GM20000 (cell line): ENCODE measurements at regions not wholly inside any gene's neighbourhood (a gene's known extent, or its start where the extent isn't known, plus 50 kb on each side); places are given as distances from the start of the nearest gene placed in this dataset.

Experiments
- DNase-seq: peaks from one replicate; pipeline ENCODE4 v3.0.0; 2012; ENCODE audit warnings: low spot score
- TF ChIP-seq, protein P1 (sequence below): IDR thresholded peaks from 2 replicates; pipeline ENCODE4 v1.5.1; 2012; ENCODE audit warnings: mild to moderate bottlenecking, control low read depth; ENCODE audit errors: extremely low read depth, missing control alignments

DNA sequence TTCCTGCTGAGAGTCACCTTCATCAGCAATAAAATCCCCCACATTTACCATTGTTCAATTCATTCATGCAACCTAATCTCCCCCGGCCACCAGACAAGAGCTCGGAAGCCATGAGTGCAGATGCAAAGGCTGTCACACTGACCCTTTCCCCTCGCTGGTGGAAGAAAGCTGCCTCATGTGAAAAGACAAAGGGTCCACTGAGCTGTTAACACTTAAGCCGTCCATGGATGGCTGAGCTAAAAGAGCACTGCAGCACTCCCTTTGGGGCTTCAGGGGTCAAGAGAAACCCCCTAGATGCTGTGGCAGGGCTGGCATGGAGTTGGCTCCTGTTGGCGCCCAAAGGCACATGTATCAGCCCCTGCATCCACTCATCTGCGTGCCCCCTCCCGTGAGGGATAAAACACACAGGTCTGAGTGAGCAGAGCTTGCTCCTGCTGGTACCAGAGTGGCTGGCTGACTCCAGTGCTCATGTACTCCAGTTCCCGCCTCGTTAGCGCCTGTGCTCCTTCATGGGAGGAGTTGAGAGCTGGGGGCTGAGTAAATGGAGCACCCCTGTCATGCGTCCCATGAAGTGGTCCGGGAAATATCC lies 216.5 kb downstream of the PDHA2 start:
- TF ChIP-seq, protein P1, sequence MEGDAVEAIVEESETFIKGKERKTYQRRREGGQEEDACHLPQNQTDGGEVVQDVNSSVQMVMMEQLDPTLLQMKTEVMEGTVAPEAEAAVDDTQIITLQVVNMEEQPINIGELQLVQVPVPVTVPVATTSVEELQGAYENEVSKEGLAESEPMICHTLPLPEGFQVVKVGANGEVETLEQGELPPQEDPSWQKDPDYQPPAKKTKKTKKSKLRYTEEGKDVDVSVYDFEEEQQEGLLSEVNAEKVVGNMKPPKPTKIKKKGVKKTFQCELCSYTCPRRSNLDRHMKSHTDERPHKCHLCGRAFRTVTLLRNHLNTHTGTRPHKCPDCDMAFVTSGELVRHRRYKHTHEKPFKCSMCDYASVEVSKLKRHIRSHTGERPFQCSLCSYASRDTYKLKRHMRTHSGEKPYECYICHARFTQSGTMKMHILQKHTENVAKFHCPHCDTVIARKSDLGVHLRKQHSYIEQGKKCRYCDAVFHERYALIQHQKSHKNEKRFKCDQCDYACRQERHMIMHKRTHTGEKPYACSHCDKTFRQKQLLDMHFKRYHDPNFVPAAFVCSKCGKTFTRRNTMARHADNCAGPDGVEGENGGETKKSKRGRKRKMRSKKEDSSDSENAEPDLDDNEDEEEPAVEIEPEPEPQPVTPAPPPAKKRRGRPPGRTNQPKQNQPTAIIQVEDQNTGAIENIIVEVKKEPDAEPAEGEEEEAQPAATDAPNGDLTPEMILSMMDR, result no peak
- DNase-seq, result no peak

DNA sequence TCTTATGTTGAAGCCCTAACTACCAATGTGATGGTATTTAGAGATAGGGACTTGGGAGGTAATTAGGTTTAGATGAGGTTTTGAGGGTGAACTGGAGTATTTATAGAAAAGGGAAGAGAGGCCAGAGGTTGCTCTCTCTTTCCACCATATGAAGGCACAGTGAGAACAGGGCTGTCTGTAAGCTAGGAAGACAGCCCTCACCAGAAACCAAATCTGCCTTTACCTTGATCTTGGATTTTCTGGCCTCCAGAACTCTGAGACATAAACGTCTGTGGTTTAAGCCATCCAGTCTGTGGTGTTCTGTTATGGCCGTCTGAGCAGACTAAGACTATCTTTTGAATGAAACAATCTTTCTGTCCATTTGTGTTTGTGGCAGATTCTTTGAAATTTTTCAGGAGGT lies 223.7 kb downstream of the PDHA2 start:
- TF ChIP-seq, protein P1, result no peak
- DNase-seq, result no peak

DNA sequence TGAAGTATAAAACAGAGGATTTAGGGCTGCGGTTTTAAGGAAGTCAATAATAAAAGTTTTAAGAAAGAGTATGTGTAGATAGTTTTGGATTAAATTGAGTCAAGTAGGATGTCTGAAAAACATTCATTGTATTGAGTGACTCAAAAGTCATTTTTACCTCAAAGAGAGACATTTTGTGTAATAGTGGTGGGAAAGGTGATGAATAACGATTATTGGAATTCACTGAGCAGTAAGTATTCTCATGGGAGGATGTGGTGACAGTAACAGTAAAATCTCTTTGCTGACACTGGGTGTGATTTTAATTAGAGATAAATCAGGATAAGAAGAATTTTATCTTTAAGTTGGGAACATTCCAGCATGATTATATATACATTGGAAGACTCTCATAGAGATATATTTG lies 233.6 kb downstream of the PDHA2 start:
- no peak for DNase-seq
- TF ChIP-seq, protein P1, result no peak

GRCh38 chr4:96092151-96092705 lies 252.3 kb downstream of the PDHA2 start:
- no peak for DNase-seq

GRCh38 chr4:96093057-96093456 lies 253.2 kb downstream of the PDHA2 start:
- no peak for DNase-seq
- TF ChIP-seq, protein P1, result no peak

More at GRCh38 chr4:96092151-96092705, 252.3 kb downstream of the PDHA2 start:
- TF ChIP-seq, protein P1, result no peak

DNA sequence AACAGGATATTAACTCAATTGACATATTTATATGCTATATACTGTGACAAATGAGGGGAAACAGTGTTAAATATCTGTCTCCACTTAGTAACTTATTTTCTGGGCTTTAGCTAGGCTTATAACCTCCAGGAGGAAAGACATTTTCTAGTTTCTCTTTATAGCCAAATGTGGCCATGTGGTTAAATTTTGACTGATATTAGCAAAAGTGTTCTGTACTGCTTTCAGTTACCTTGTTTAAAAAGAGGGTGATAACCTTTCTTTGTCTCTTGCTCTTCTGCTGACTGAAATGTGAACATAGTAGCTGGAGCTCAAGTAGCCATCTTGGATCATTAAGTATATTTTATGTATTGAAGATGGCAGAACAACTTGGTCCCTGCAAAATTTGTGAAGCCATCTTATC lies 253.7 kb downstream of the PDHA2 start:
- DNase-seq, result no peak
- TF ChIP-seq, protein P1, result no peak

DNA sequence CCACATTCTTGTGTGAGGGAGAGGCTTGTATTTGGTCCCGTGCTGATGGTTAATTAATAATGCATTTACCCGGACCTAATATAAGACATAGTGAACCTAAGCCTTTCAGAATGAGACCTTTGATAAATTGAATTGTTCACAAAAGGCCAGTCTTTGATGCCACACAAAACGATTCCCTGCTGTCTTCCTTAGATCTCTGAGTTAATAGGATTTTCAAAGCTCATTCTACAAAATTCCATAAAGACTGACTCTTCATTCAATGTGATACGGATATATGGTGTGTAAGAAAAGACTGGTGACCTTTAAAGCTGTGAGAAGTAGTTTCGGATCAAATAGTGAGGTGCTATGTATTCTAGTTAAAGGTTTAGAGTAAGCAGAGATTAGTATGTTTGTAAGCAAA lies 254.3 kb downstream of the PDHA2 start:
- DNase-seq, result no peak
- TF ChIP-seq, protein P1, result no peak
